Common myeloid progenitor, CD34-positive (primary cell): ENCODE measurements at regions not wholly inside any gene's neighbourhood (a gene's known extent, or its start where the extent isn't known, plus 50 kb on each side); places are given as distances from the start of the nearest gene placed in this dataset.

Source experiments
- CTCF ChIA-PET: fragments of 350-600 bp; sonication (Branson Sonifier 250); formaldehyde crosslinking; loops from one replicate; lab custom pipeline; 2021; ENCODE audit warnings: antibody characterized with exemption; lab: Charles Lee
- POLR2A ChIA-PET: fragments of 350-600 bp; sonication (Branson Sonifier 250); formaldehyde crosslinking; loops from one replicate; lab custom pipeline; 2021; ENCODE audit warnings: antibody characterized with exemption; lab: Charles Lee
- DNase-seq, 3 donors: peaks; one replicate each; pipeline versions ENCODE4 v3.0.0 to v3.0.0-alpha.2; 2013
- H3K27ac ChIP-seq, 2 experiments: 1 replicate in 1 of 2; 2 replicates in 1 of 2; pipeline ENCODE4 v1.7.0; 2013; ENCODE audit warnings: inconsistent platforms in 2 of 2, low read length in 2 of 2, mild to moderate bottlenecking in 2 of 2, low read depth in 1 of 2, moderate library complexity in 1 of 2; ENCODE audit not compliant: severe bottlenecking in 2 of 2, insufficient read depth in 1 of 2, poor library complexity in 1 of 2
- H3K27me3 ChIP-seq, 5 experiments: replicated peaks in 2 of 5; 1 replicate in 3 of 5; 2 replicates in 2 of 5; pipeline versions ENCODE4 v1.6.1 to v1.7.0; 2013; ENCODE audit warnings: low read length in 4 of 5, mild to moderate bottlenecking in 2 of 5, moderate library complexity in 2 of 5, inconsistent platforms in 1 of 5; ENCODE audit not compliant: insufficient read depth in 5 of 5, control insufficient read depth in 4 of 5
- H3K36me3 ChIP-seq, 4 experiments: 1 replicate in 2 of 4; 2 replicates in 2 of 4; pipeline versions ENCODE4 v1.6.1 to v1.7.0; 2013; ENCODE audit warnings: low read length in 3 of 4, control low read depth in 1 of 4, mild to moderate bottlenecking in 1 of 4; ENCODE audit not compliant: control insufficient read depth in 4 of 4, insufficient read depth in 4 of 4
- H3K4me1 ChIP-seq, 4 experiments: 1 replicate in 3 of 4; 2 replicates in 1 of 4; pipeline versions ENCODE4 v1.6.1 to v1.7.1; 2013; ENCODE audit warnings: low read length in 3 of 4, mild to moderate bottlenecking in 3 of 4, control low read depth in 1 of 4, inconsistent platforms in 1 of 4, moderate library complexity in 1 of 4; ENCODE audit not compliant: control insufficient read depth in 4 of 4, insufficient read depth in 4 of 4; ENCODE audit errors: control extremely low read depth in 1 of 4
- H3K4me3 ChIP-seq, 7 experiments: 1 replicate in 4 of 7; 2 replicates in 3 of 7; pipeline versions ENCODE4 v1.5.1 to v1.7.0; 2013; ENCODE audit warnings: mild to moderate bottlenecking in 7 of 7, low read length in 6 of 7, moderate library complexity in 6 of 7, inconsistent platforms in 2 of 7, low read depth in 2 of 7, control low read depth in 1 of 7; ENCODE audit not compliant: insufficient read depth in 4 of 7, control insufficient read depth in 1 of 7; ENCODE audit errors: extremely low read depth in 1 of 7
- H3K9me3 ChIP-seq, 5 experiments: 1 replicate in 4 of 5; 2 replicates in 1 of 5; pipeline versions ENCODE4 v1.6.1 to v1.7.1; 2013; ENCODE audit warnings: low read length in 4 of 5, mild to moderate bottlenecking in 2 of 5, inconsistent platforms in 1 of 5, low read depth in 1 of 5, moderate library complexity in 1 of 5; ENCODE audit not compliant: control insufficient read depth in 4 of 5, insufficient read depth in 2 of 5; ENCODE audit errors: control extremely low read depth in 1 of 5
- WGBS: methylation state at CpG from one replicate; pipeline ENCODE4 v1.1.5; 2013; ENCODE audit not compliant: insufficient coverage; 5-methylcytosine and 5-hydroxymethylcytosine counted together

- H3K4me3 ChIP-seq, result no peak overlapping the region
- 90% methylated on average over 4 of the region's 5 CpGs for WGBS
- H3K27me3 ChIP-seq, result no peaks in the 10 kb centered on the region
- DNase-seq, result no peak
- H3K4me1 ChIP-seq, result peaks cover 0 to 6% (median 3%) of the 10 kb centered on the region in 4 experiments
- no peaks in the 10 kb centered on the region for H3K36me3 ChIP-seq
- ChIA-PET POLR2A (no interaction called here), CTCF (interaction anchor here (0.8 to 1.5 kb wide), 2 partner anchors 18 to 21 kb away, joined by 3 to 5 read pairs; no protein-coding TSS in a partner anchor)
- no peaks in the 10 kb centered on the region for H3K9me3 ChIP-seq
- no peak overlapping the region for H3K27ac ChIP-seq
Observed at GRCh38 chr1:232556351-232556750, 73.6 kb downstream of the SIPA1L2 start.

- Histone ChIP-seq H3K4me1 (peaks cover 0 to 6% (median 3%) of the 10 kb centered on the region in 4 experiments), H3K27me3 (no peaks in the 10 kb centered on the region), H3K36me3 (no peaks in the 10 kb centered on the region), H3K9me3 (no peaks in the 10 kb centered on the region), H3K4me3 (no peak overlapping the region), H3K27ac (no peak overlapping the region)
- no peak for DNase-seq
- 89% methylated on average over 1 of the region's 2 CpGs for WGBS
- CTCF ChIA-PET, result interaction anchor here (1.5 kb wide), 1 partner anchor 21 kb away, joined by 5 read pairs; no protein-coding TSS in a partner anchor
- POLR2A ChIA-PET, result no interaction called here
Observed at GRCh38 chr1:232555494-232556210, 74.3 kb downstream of the SIPA1L2 start.

GRCh38 chr1:232554409-232554808 is 75.5 kb downstream of the SIPA1L2 start:
- CTCF ChIA-PET, result no interaction called here
- Histone ChIP-seq H3K9me3 (no peaks in the 10 kb centered on the region), H3K27me3 (no peaks in the 10 kb centered on the region), H3K36me3 (no peaks in the 10 kb centered on the region), H3K4me3 (no peak overlapping the region), H3K27ac (no peak overlapping the region), H3K4me1 (peaks cover 0 to 6% (median 3%) of the 10 kb centered on the region in 4 experiments)
- no peak for DNase-seq
- POLR2A ChIA-PET, result no interaction called here
- 80% methylated on average over 1 of the region's 6 CpGs for WGBS

GRCh38 chr1:232553809-232554208 is 76.1 kb downstream of the SIPA1L2 start:
- Histone ChIP-seq H3K4me3 (no peak overlapping the region), H3K27me3 (no peaks in the 10 kb centered on the region), H3K27ac (no peak overlapping the region), H3K9me3 (no peaks in the 10 kb centered on the region), H3K4me1 (peaks cover 0 to 1% (median under 1%) of the 10 kb centered on the region in 4 experiments), H3K36me3 (no peaks in the 10 kb centered on the region)
- ChIA-PET CTCF (no interaction called here), POLR2A (no interaction called here)
- DNase-seq, result no peak

GRCh38 chr1:232553050-232553754 is 76.7 kb downstream of the SIPA1L2 start:
- no peak for DNase-seq
- 57% methylated on average over 3 of the region's 12 CpGs for WGBS
- Histone ChIP-seq H3K36me3 (no peaks in the 10 kb centered on the region), H3K4me3 (no peak overlapping the region), H3K4me1 (no peaks in the 10 kb centered on the region), H3K27me3 (no peaks in the 10 kb centered on the region), H3K27ac (no peak overlapping the region), H3K9me3 (no peaks in the 10 kb centered on the region)
- ChIA-PET CTCF (no interaction called here), POLR2A (no interaction called here)

GRCh38 chr1:232551386-232551785 is 78.5 kb downstream of the SIPA1L2 start:
- ChIA-PET CTCF (interaction anchor here (1.0 kb wide), 1 partner anchor 9 kb away, joined by 3 read pairs; no protein-coding TSS in a partner anchor), POLR2A (no interaction called here)
- DNase-seq, result no peak

GRCh38 chr1:232550007-232550406 is 79.9 kb downstream of the SIPA1L2 start:
- H3K4me1 ChIP-seq, result no peaks in the 10 kb centered on the region
- H3K9me3 ChIP-seq, result no peaks in the 10 kb centered on the region
- H3K36me3 ChIP-seq, result no peaks in the 10 kb centered on the region
- ChIA-PET CTCF (no interaction called here), POLR2A (no interaction called here)
- WGBS, result 100% methylated on average over 1 of the region's 2 CpGs
- H3K27me3 ChIP-seq, result no peaks in the 10 kb centered on the region
- H3K4me3 ChIP-seq, result no peak overlapping the region
- no peak for DNase-seq
- no peak overlapping the region for H3K27ac ChIP-seq

More at GRCh38 chr1:232551386-232551785, 78.5 kb downstream of the SIPA1L2 start:
- Histone ChIP-seq H3K36me3 (no peaks in the 10 kb centered on the region), H3K4me1 (no peaks in the 10 kb centered on the region), H3K27me3 (no peaks in the 10 kb centered on the region), H3K4me3 (no peak overlapping the region), H3K9me3 (no peaks in the 10 kb centered on the region), H3K27ac (no peak overlapping the region)
- WGBS, result 96% methylated on average over 6 of the region's 7 CpGs
